GM18858 (cell line): ENCODE measurements at regions not wholly inside any gene's neighbourhood (a gene's known extent, or its start where the extent isn't known, plus 50 kb on each side); places are given as distances from the start of the nearest gene placed in this dataset.
"Not testable (repeated sequence)": the region's sequence is repeated elsewhere in the genome, so short reads cannot be mapped to it uniquely, and the experiment has no call there.

Source experiments
- ATAC-seq: cut with Tn5 transposase; IDR thresholded peaks from one replicate; pipeline ENCODE4 v1.9.1; 2021; ENCODE audit not compliant: unreplicated experiment

GRCh38 chr9:82431121-82431520 is 442.5 kb downstream of the SPATA31D1 start:
- ATAC-seq = no peak

GRCh38 chr9:82433290-82433931 is 444.8 kb downstream of the SPATA31D1 start:
- not testable (repeated sequence) for ATAC-seq

GRCh38 chr9:82436475-82436874 is 447.9 kb downstream of the SPATA31D1 start:
- no peak for ATAC-seq

GRCh38 chr9:82437183-82437582 is 448.6 kb downstream of the SPATA31D1 start:
- not testable (repeated sequence) for ATAC-seq

- no peak for ATAC-seq
Measured at GRCh38 chr9:82438581-82438980, 450.0 kb downstream of the SPATA31D1 start.

GRCh38 chr9:82443312-82443711 is 454.7 kb downstream of the SPATA31D1 start:
- ATAC-seq = no peak

- ATAC-seq = no peak
Measured at GRCh38 chr9:82445556-82445955, 457.0 kb downstream of the SPATA31D1 start.

- no peak for ATAC-seq
Measured at GRCh38 chr9:82447343-82447742, 458.8 kb downstream of the SPATA31D1 start.

- no peak for ATAC-seq
Measured at GRCh38 chr9:82449986-82450385, 461.4 kb downstream of the SPATA31D1 start.

GRCh38 chr9:82454509-82455190 is 466.1 kb downstream of the SPATA31D1 start:
- ATAC-seq = no peak

- no peak for ATAC-seq
Measured at GRCh38 chr9:82456642-82457041, 468.1 kb downstream of the SPATA31D1 start.

GRCh38 chr9:82457298-82457697 is 468.7 kb downstream of the SPATA31D1 start:
- ATAC-seq = no peak

- ATAC-seq = no peak
Measured at GRCh38 chr9:82457891-82458290, 469.3 kb downstream of the SPATA31D1 start.

GRCh38 chr9:82458296-82458695 is 469.7 kb downstream of the SPATA31D1 start:
- ATAC-seq = no peak

GRCh38 chr9:82466616-82467260 is 478.2 kb downstream of the SPATA31D1 start:
- ATAC-seq = no peak

GRCh38 chr9:82467436-82467835 is 478.9 kb downstream of the SPATA31D1 start:
- ATAC-seq = no peak

- no peak for ATAC-seq
Measured at GRCh38 chr9:82474235-82474634, 485.7 kb downstream of the SPATA31D1 start.

- ATAC-seq = no peak
Measured at GRCh38 chr9:82475584-82476301, 487.2 kb downstream of the SPATA31D1 start.

GRCh38 chr9:82480921-82481320 is 492.3 kb downstream of the SPATA31D1 start:
- no peak for ATAC-seq

GRCh38 chr9:82487935-82488312 is 499.4 kb downstream of the SPATA31D1 start:
- ATAC-seq = no peak

GRCh38 chr9:82488313-82489200 is 500.0 kb downstream of the SPATA31D1 start:
- ATAC-seq = no peak
